ENCODE measurements at regions not wholly inside any gene's neighbourhood (a gene's known extent, or its start where the extent isn't known, plus 50 kb on each side); places are given as distances from the start of the nearest gene placed in this dataset.

DNA sequence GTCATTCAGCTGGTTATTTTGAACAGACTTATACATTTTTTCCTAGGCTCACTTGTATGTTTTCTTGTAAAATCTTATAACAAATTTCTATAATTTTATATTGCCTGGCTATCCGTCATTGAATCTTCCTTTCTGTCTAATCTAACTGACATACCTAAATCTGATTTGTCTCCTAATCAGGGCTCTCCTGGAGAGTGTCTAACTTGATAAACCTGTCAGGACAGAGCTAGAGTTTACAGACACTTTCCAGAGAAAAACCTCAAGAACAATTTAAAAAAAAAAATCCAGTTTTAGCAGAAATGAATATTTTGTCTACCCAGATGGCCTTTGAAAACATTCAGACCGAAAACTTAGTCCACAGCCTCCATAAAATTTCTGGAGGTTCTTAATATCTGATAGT lies 1305.8 kb downstream of the ROBO1 start:
- Histone ChIP-seq H3K27ac (no peak overlapping the region), H3K27me3 (no peaks in the 10 kb centered on the region), H3K36me3 (replicated peaks in 1 of 2) (no peaks in the 10 kb centered on the region), H3K9me3 (replicated peaks in 1 of 3) (no peaks in the 10 kb centered on the region), H3K4me1 (replicated peaks in 1 of 2) (no peaks in the 10 kb centered on the region), H3K4me3 (no peak overlapping the region)
- no peak for TF ChIP-seq POLR2A (IDR thresholded peaks at IDR 0.05)
- no peak for TF ChIP-seq CTCF (IDR thresholded peaks at IDR 0.05)
- no peak for DNase-seq
- intact Hi-C loops (cut with DNase I), result no loop called here
- 0 to 45% (median 17%) methylated on average over 2 of the region's 2 CpGs for WGBS, 4 donors

- Histone ChIP-seq H3K9me3 (replicated peaks in 1 of 3) (no peaks in the 10 kb centered on the region), H3K27ac (no peak overlapping the region), H3K36me3 (replicated peaks in 1 of 2) (no peaks in the 10 kb centered on the region), H3K4me3 (no peak overlapping the region), H3K27me3 (no peaks in the 10 kb centered on the region), H3K4me1 (replicated peaks in 1 of 2) (no peaks in the 10 kb centered on the region)
- TF ChIP-seq CTCF (IDR thresholded peaks at IDR 0.05), result no peak
- no peak for TF ChIP-seq POLR2A (IDR thresholded peaks at IDR 0.05)
- intact Hi-C loops (cut with DNase I), result no loop called here
- WGBS, 4 donors, result 79 to 85% (median 82%) methylated on average over 3 of the region's 3 CpGs
- DNase-seq, result no peak
Measured at GRCh38 chr3:78476076-78476475, 1291.7 kb downstream of the ROBO1 start.

DNA sequence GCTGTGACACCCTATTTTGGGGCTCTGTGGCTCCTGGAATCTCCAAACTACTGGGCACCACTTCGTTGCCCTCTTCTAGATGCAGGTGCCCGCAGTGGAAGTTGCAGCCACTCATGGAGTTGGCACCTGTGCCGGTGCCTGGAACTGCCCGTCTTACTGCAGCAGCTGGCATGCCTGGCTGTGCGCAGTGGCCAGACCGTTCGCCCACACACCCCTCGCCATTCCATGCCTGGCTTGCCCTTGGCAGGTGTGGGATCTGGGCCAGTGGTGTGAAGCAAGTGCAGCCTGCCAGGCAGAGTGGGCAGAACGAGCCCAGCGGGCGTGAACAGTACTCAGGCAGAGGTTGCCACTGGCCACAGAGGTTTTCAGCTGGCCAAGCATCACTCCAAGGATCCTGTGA lies 1286.7 kb downstream of the ROBO1 start:
- no peak for DNase-seq
- Histone ChIP-seq H3K4me3 (no peak overlapping the region), H3K27ac (no peak overlapping the region), H3K4me1 (replicated peaks in 1 of 2) (no peaks in the 10 kb centered on the region), H3K27me3 (peaks cover 3% of the 10 kb centered on the region), H3K9me3 (replicated peaks in 1 of 3) (no peaks in the 10 kb centered on the region), H3K36me3 (replicated peaks in 1 of 2) (no peaks in the 10 kb centered on the region)
- WGBS, 4 donors, result 81 to 94% (median 91%) methylated on average over 4 to 11 of the region's 11 CpGs
- intact Hi-C loops (cut with DNase I), result no loop called here
- TF ChIP-seq POLR2A (IDR thresholded peaks at IDR 0.05) (no peak), CTCF (IDR thresholded peaks at IDR 0.05) (no peak)

GRCh38 chr3:78483090-78483489 lies 1284.7 kb downstream of the ROBO1 start:
- no peak for TF ChIP-seq CTCF (IDR thresholded peaks at IDR 0.05)
- no peak for TF ChIP-seq POLR2A (IDR thresholded peaks at IDR 0.05)
- Histone ChIP-seq H3K27ac (no peak overlapping the region), H3K27me3 (peaks cover 4% of the 10 kb centered on the region), H3K4me3 (no peak overlapping the region), H3K4me1 (replicated peaks in 1 of 2) (no peaks in the 10 kb centered on the region), H3K9me3 (replicated peaks in 1 of 3) (no peaks in the 10 kb centered on the region), H3K36me3 (replicated peaks in 1 of 2) (no peaks in the 10 kb centered on the region)
- intact Hi-C loops (cut with DNase I), result no loop called here
- WGBS, 4 donors, result 46 to 51% (median 49%) methylated on average over 3 of the region's 3 CpGs
- DNase-seq, result no peak

Measured in adrenal gland (tissue), 9 donors.